SK-N-SH (cell line): ENCODE measurements at regions not wholly inside any gene's neighbourhood (a gene's known extent, or its start where the extent isn't known, plus 50 kb on each side); places are given as distances from the start of the nearest gene placed in this dataset.

ENCODE experiments used
- CHD2 ChIP-seq: fragments of 150-350 bp; IDR thresholded peaks from 2 replicates; pipeline ENCODE4 v1.6.1; 2018; ENCODE audit warnings: low read length; ENCODE audit not compliant: partially characterized antibody
- CTCF ChIP-seq: fragments of 200-600 bp; sonication (generic); IDR thresholded peaks from 2 replicates; pipeline ENCODE4 v1.6.1; 2017; ENCODE audit warnings: antibody characterized with exemption, mild to moderate bottlenecking, moderate library complexity
- ELF1 ChIP-seq: IDR thresholded peaks from 2 replicates; pipeline ENCODE4 v1.4.0; 2012
- EP300 ChIP-seq, 2 experiments: IDR thresholded peaks; 2 replicates each; pipeline versions ENCODE4 v1.4.0 to v1.6.1; 2012; ENCODE audit warnings: borderline replicate concordance in 1 of 2, low read depth in 1 of 2, low read length in 1 of 2
- MXI1 ChIP-seq: IDR thresholded peaks from 2 replicates; pipeline ENCODE4 v1.6.1; 2012; ENCODE audit warnings: mild to moderate bottlenecking, low read depth, low read length, improper control_type of control experiment
- POLR2AphosphoS5 ChIP-seq: IDR thresholded peaks from 2 replicates; pipeline ENCODE4 v1.6.1; 2012; ENCODE audit warnings: low read depth, low read length
- RFX5 ChIP-seq: IDR thresholded peaks from 2 replicates; pipeline ENCODE4 v1.6.1; 2012; ENCODE audit warnings: mild to moderate bottlenecking, improper control_type of control experiment, low read length
- SIN3A ChIP-seq: IDR thresholded peaks from 2 replicates; pipeline ENCODE4 v1.6.1; 2012; ENCODE audit warnings: low read depth, mild to moderate bottlenecking, low read length, moderate library complexity, borderline replicate concordance
- SMC3 ChIP-seq: IDR thresholded peaks from 2 replicates; pipeline ENCODE4 v1.6.1; 2012; ENCODE audit warnings: low read depth, low read length, improper control_type of control experiment
- TAF1 ChIP-seq: IDR thresholded peaks from 2 replicates; pipeline ENCODE4 v1.6.1; 2012; ENCODE audit warnings: low read depth, mild to moderate bottlenecking, low read length, moderate library complexity, borderline replicate concordance
- TEAD4 ChIP-seq: IDR thresholded peaks from 2 replicates; pipeline ENCODE4 v1.4.0; 2012; ENCODE audit warnings: mild to moderate bottlenecking, borderline replicate concordance; ENCODE audit not compliant: insufficient read depth
- USF2 ChIP-seq: fragments of 150-350 bp; IDR thresholded peaks from 2 replicates; pipeline ENCODE4 v1.6.1; 2017; ENCODE audit warnings: antibody characterized with exemption, low read length, low read depth, borderline replicate concordance
- YY1 ChIP-seq: IDR thresholded peaks from 2 replicates; pipeline ENCODE4 v1.4.0; 2012; ENCODE audit warnings: low read depth, mild to moderate bottlenecking
- ZBTB33 ChIP-seq: IDR thresholded peaks from 2 replicates; pipeline ENCODE4 v1.4.0; 2012; ENCODE audit warnings: low read depth, borderline replicate concordance

- no peak for TF ChIP-seq EP300 (IDR thresholded peaks at IDR 0.05; ENCODE audit: borderline replicate concordance in 1 of 2, low read depth in 1 of 2, low read length in 1 of 2)
- TF ChIP-seq TAF1: no peak
- no peak for TF ChIP-seq USF2
- no peak for TF ChIP-seq RFX5
- no peak for TF ChIP-seq CTCF
- TF ChIP-seq SMC3: no peak
- no peak for TF ChIP-seq POLR2AphosphoS5
- TF ChIP-seq ZBTB33: no peak
- no peak for TF ChIP-seq SIN3A
- TF ChIP-seq CHD2: no peak
- TF ChIP-seq TEAD4: no peak
- no peak for TF ChIP-seq MXI1
- no peak for TF ChIP-seq ELF1
- TF ChIP-seq YY1: no peak
Measured at GRCh38 chrX:139211568-139212182, 318.9 kb upstream of the F9 start.
